GM19452 (cell line): ENCODE measurements at regions not wholly inside any gene's neighbourhood (a gene's known extent, or its start where the extent isn't known, plus 50 kb on each side); places are given as distances from the start of the nearest gene placed in this dataset.

Source experiments
- ATAC-seq: cut with Tn5 transposase; IDR thresholded peaks from one replicate; pipeline ENCODE4 v1.9.1; 2021; ENCODE audit not compliant: unreplicated experiment

DNA sequence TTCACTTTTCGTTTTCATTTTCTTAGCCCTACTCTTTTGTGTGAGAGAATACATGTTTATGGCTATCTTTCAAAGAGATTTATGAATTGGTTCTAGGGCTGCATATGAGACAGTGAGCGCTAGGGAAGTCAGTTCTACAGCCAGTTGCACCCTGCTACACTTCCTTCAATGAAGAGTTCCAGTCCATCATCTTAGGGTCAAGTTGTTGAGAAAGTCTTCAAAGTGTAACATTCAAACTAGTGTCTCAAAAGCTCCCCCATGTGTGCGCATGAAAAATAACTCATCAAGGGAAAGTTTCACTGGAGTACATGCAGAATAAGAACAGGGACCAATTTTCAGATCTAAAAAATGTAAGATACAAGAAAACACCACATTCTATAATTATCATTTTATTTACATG is 317.2 kb downstream of the DEPDC1B start:
- ATAC-seq = no peak

GRCh38 chr5:60379907-60380306 is 320.1 kb downstream of the DEPDC1B start:
- no peak for ATAC-seq

DNA sequence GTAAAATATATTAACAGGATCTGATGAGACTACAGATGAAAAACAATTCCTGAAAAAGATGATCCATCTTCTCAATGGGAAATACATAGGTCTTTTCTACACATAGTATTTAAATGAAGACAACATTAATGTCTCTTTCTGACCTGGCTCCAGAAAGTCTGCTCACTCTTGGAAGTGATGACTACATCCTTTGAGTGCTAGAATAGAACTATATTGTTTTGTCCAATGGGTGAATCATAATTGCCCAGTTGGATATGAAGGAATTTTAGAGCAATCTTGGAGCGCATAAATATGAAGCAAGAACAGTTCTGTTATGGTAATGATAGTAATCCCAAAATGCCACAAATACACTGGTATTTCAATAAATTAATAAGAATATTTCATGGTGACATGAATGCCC is 322.1 kb downstream of the DEPDC1B start:
- no peak for ATAC-seq

- no peak for ATAC-seq
Observed at GRCh38 chr5:60376860-60377259, 323.1 kb downstream of the DEPDC1B start.

- ATAC-seq = no peak
Observed at GRCh38 chr5:60374409-60374808, 325.6 kb downstream of the DEPDC1B start.

DNA sequence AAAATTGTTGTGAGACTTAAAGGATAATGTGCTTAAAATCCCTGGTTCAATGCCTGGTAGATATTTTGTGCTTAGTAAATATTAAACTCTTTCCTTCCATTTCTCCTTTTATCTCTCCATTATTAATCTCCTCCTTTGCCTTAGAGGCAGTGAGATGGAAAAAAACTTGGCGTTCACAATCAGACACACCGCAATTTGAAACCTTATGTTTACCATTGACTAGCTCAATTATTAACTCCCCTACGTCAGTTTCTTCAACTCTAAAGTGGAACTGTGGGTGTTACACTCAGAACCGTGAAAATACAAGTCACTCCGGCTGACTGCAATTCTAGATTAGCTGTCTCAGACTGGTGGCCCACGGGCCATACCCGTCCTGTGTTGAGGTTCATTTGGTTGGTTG is 327.2 kb downstream of the DEPDC1B start:
- ATAC-seq = no peak

- no peak for ATAC-seq
Observed at GRCh38 chr5:60371065-60371464, 328.9 kb downstream of the DEPDC1B start.

GRCh38 chr5:60370508-60370907 is 329.5 kb downstream of the DEPDC1B start:
- no peak for ATAC-seq

- ATAC-seq = no peak
Observed at GRCh38 chr5:60369391-60369790, 330.6 kb downstream of the DEPDC1B start.

DNA sequence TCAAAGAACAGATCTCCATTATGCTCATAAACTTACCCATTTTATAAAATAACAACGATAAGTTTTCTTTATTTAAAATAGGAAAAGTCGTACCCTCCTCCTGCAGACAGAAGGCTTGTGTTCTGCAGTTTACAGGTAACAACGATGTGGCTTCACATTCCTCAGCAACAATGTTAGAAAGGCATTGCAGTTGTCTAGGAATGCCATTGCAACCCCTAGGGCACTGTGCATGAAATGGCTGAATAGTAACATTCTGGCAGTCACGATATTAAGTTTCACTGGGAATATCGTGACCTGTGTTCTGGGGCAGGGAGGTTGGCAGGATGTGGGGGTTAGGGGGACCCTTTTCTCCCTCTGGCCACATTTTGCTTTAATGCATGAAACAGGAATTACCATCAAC is 331.9 kb downstream of the DEPDC1B start:
- ATAC-seq = no peak

DNA sequence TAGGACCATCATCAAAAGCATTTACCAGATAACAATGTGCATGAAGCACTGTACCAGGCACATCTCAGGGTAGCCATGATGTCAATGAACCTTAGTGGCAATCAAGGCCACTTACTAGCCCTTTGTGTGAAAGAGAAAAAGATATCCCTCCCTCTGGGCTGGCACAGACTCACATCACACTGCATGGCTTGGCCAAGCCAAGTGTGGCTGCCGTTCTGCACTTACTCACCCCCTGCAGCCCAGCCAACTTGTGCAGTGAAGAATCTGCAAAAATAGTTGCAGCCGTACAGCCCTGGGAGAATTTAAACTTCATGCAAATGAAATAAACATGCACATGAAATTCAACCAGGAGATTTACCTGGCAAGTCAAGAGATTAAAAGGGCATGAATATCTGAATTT is 333.5 kb downstream of the DEPDC1B start:
- no peak for ATAC-seq

- no peak for ATAC-seq
Observed at GRCh38 chr5:60365001-60365400, 335.0 kb downstream of the DEPDC1B start.

DNA sequence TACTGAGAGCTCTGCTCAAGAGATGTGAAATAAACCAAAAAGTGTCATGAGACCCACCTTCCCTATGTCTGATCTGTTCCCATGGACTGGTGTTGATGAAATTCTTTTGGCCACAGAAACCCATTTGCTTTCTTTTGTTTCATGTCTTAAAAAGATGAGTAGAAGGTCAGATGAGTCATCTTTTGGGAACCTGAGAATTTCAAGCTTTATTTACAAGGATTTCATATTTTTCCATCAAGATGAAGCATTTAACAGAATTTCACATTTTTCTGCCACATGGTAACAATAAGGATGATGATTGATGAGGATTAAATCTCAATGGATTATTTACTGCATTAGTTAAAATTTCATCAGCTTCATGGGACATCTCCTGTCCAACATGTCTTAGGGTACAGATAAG is 337.8 kb downstream of the DEPDC1B start:
- ATAC-seq = no peak

GRCh38 chr5:60360355-60360754 is 339.6 kb downstream of the DEPDC1B start:
- no peak for ATAC-seq

DNA sequence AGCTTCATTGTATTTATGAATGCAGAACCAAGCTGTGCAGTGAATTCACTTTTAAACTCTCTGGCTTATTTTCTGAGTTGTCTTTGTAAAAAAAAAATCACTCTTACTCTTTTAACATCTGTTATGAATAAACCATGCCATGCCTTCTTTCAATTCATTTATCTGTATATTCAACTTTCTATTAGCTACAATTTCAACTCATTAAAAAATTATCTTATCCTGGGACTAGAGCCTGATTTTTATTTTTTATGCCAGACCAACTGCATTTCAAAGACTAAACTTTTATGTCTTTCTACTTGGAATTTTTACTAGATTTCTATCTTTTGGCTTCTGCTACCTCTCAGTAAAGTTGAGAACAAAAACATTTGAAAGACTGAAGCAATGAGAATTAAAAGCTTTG is 342.7 kb downstream of the DEPDC1B start:
- ATAC-seq = no peak

DNA sequence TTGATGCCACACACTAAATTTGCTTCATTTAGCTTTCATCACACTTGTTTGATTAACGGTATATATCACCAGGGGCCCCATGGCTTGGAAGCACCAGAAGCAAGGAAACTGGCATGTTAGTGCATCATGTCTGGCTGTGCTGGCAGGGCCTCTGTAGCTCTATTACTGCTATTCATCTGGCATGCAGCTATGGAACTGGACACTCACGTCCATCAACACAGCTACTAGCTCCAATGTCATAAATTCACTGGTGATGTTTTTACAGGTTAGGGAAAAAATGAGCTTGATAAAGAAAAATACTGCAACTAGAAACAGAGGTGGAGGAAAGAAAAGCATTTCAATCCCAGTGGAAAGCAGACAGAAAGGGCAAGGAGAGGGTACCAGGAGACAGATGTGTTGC is 343.2 kb downstream of the DEPDC1B start:
- no peak for ATAC-seq

- ATAC-seq = no peak
Observed at GRCh38 chr5:60355181-60355580, 344.8 kb downstream of the DEPDC1B start.

GRCh38 chr5:60354311-60354710 is 345.7 kb downstream of the DEPDC1B start:
- no peak for ATAC-seq

GRCh38 chr5:60352992-60353599 is 346.9 kb downstream of the DEPDC1B start:
- no peak for ATAC-seq

GRCh38 chr5:60350794-60351193 is 349.2 kb downstream of the DEPDC1B start:
- no peak for ATAC-seq

DNA sequence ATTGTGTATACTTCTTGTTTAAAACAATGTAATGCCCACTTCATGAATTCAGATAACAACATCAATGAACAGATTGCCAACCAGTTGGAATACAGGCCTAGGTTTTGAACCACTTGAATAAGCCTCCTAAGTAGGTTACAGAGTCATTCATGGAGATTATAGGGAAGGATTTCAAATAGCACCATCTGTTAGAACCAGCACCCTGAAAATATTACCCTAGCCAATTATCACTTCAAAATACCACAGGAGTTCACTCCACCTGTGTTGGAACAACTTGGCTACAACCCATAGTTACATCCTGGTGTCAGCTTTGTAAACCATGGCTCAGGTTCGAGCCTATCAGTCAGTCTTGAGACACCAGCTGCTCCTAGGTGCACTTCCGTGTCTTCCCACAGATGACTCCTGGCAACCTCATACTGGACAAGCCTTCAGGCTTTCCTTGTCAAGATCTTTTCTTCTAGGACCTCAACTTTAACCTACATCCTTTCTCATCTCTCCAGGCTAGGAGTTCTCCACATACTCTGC is 350.0 kb downstream of the DEPDC1B start:
- ATAC-seq = no peak

GRCh38 chr5:60346393-60346792 is 353.6 kb downstream of the DEPDC1B start:
- ATAC-seq = no peak

- no peak for ATAC-seq
Observed at GRCh38 chr5:60343102-60343501, 356.9 kb downstream of the DEPDC1B start.
